ENCODE measurements at regions not wholly inside any gene's neighbourhood (a gene's known extent, or its start where the extent isn't known, plus 50 kb on each side); places are given as distances from the start of the nearest gene placed in this dataset.
"Not testable (repeated sequence)": the region's sequence is repeated elsewhere in the genome, so short reads cannot be mapped to it uniquely, and the experiment has no call there.

GRCh38 chr14:98203421-98203820 is 1068.6 kb downstream of the BCL11B start:
- DNase-seq (ENCODE audit: low read depth), result no peak

GRCh38 chr14:98204139-98204538 is 1067.9 kb downstream of the BCL11B start:
- DNase-seq (ENCODE audit: low read depth), result no peak

GRCh38 chr14:98207415-98207814 is 1064.6 kb downstream of the BCL11B start:
- DNase-seq (ENCODE audit: low read depth), result no peak

GRCh38 chr14:98208211-98208611 is 1063.8 kb downstream of the BCL11B start:
- DNase-seq (ENCODE audit: low read depth), result no peak

GRCh38 chr14:98208943-98209342 is 1063.1 kb downstream of the BCL11B start:
- DNase-seq (ENCODE audit: low read depth), result no peak

- DNase-seq (ENCODE audit: low read depth), result no peak
These were observed 1061.8 kb downstream of the BCL11B start for GRCh38 chr14:98210045-98210672.

GRCh38 chr14:98217530-98217929 is 1054.5 kb downstream of the BCL11B start:
- DNase-seq (ENCODE audit: low read depth), result no peak

- DNase-seq (ENCODE audit: low read depth), result no peak
These were observed 1053.8 kb downstream of the BCL11B start for GRCh38 chr14:98218218-98218617.

GRCh38 chr14:98219638-98220037 is 1052.4 kb downstream of the BCL11B start:
- no peak for DNase-seq (ENCODE audit: low read depth)

GRCh38 chr14:98223106-98223505 is 1048.9 kb downstream of the BCL11B start:
- DNase-seq (ENCODE audit: low read depth), result no peak

- DNase-seq (ENCODE audit: low read depth), result not testable (repeated sequence)
These were observed 1048.3 kb downstream of the BCL11B start for GRCh38 chr14:98223710-98224109.

- DNase-seq (ENCODE audit: low read depth), result no peak
These were observed 1045.6 kb downstream of the BCL11B start for GRCh38 chr14:98226411-98226810.

GRCh38 chr14:98227000-98227726 is 1044.8 kb downstream of the BCL11B start:
- no peak for DNase-seq (ENCODE audit: low read depth)

GRCh38 chr14:98227727-98228111 is 1044.3 kb downstream of the BCL11B start:
- DNase-seq (ENCODE audit: low read depth), result no peak

- no peak for DNase-seq (ENCODE audit: low read depth)
These were observed 1042.2 kb downstream of the BCL11B start for GRCh38 chr14:98229656-98230366.

GRCh38 chr14:98230411-98230810 is 1041.6 kb downstream of the BCL11B start:
- DNase-seq (ENCODE audit: low read depth), result no peak

- DNase-seq (ENCODE audit: low read depth), result no peak
These were observed 1040.8 kb downstream of the BCL11B start for GRCh38 chr14:98231210-98231609.

- DNase-seq (ENCODE audit: low read depth), result no peak
These were observed 1038.3 kb downstream of the BCL11B start for GRCh38 chr14:98233656-98234055.

GRCh38 chr14:98234208-98234607 is 1037.8 kb downstream of the BCL11B start:
- DNase-seq (ENCODE audit: low read depth), result no peak

GRCh38 chr14:98236314-98236713 is 1035.7 kb downstream of the BCL11B start:
- DNase-seq (ENCODE audit: low read depth), result no peak

- no peak for DNase-seq (ENCODE audit: low read depth)
These were observed 1034.1 kb downstream of the BCL11B start for GRCh38 chr14:98237939-98238338.

GRCh38 chr14:98240376-98240775 is 1031.6 kb downstream of the BCL11B start:
- DNase-seq (ENCODE audit: low read depth), result no peak

All from myocyte (in vitro differentiated cells).